Ascending aorta (tissue), 2 donors: ENCODE measurements at regions not wholly inside any gene's neighbourhood (a gene's known extent, or its start where the extent isn't known, plus 50 kb on each side); places are given as distances from the start of the nearest gene placed in this dataset.

Source experiments
- DNase-seq, 2 donors: peaks; one replicate each; pipeline ENCODE4 v3.0.0-alpha.2; 2019; ENCODE audit warnings: low spot score in 2 of 2
- H3K27ac ChIP-seq, 2 donors: fragments of 200-600 bp; sonication (generic); one replicate each; pipeline ENCODE4 v1.5.1; 2016 to 2017; ENCODE audit warnings: mild to moderate bottlenecking in 1 of 2
- H3K27me3 ChIP-seq: fragments of 200-600 bp; sonication (generic); one replicate; pipeline ENCODE4 v1.5.1; 2017
- H3K36me3 ChIP-seq, 2 donors: fragments of 200-600 bp; sonication (generic); one replicate each; pipeline ENCODE4 v1.5.1; 2016
- H3K4me1 ChIP-seq, 2 donors: fragments of 200-600 bp; sonication (generic); one replicate each; pipeline ENCODE4 v1.5.1; 2016 to 2017; ENCODE audit warnings: mild to moderate bottlenecking in 1 of 2
- H3K4me3 ChIP-seq, 2 donors: fragments of 200-600 bp; sonication (generic); one replicate each; pipeline ENCODE4 v1.5.1; 2016 to 2017; ENCODE audit warnings: mild to moderate bottlenecking in 1 of 2
- H3K9me3 ChIP-seq, 2 donors: fragments of 200-600 bp; sonication (generic); one replicate each; pipeline ENCODE4 v1.5.1; 2016
- intact Hi-C: fragments of 100-400 bp; cut with DNase I; formaldehyde crosslinking; loops from one replicate; pipeline ENCODE4 v1.15.1; 2023
- TF ChIP-seq, protein P1 (sequence below), 3 experiments: fragments of 200-600 bp in 2 of 3; fragments of 450-650 bp in 1 of 3; sonication (generic) in 2 of 3; IDR thresholded peaks; one replicate each; pipeline ENCODE4 v1.5.1; 2016 to 2019; ENCODE audit warnings: antibody characterized with exemption in 3 of 3, mild to moderate bottlenecking in 1 of 3, moderate library complexity in 1 of 3

- TF ChIP-seq, protein P1, sequence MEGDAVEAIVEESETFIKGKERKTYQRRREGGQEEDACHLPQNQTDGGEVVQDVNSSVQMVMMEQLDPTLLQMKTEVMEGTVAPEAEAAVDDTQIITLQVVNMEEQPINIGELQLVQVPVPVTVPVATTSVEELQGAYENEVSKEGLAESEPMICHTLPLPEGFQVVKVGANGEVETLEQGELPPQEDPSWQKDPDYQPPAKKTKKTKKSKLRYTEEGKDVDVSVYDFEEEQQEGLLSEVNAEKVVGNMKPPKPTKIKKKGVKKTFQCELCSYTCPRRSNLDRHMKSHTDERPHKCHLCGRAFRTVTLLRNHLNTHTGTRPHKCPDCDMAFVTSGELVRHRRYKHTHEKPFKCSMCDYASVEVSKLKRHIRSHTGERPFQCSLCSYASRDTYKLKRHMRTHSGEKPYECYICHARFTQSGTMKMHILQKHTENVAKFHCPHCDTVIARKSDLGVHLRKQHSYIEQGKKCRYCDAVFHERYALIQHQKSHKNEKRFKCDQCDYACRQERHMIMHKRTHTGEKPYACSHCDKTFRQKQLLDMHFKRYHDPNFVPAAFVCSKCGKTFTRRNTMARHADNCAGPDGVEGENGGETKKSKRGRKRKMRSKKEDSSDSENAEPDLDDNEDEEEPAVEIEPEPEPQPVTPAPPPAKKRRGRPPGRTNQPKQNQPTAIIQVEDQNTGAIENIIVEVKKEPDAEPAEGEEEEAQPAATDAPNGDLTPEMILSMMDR (IDR thresholded peaks at IDR 0.05), result no peak
- Histone ChIP-seq H3K36me3 (no peaks in the 10 kb centered on the region), H3K4me3 (no peak overlapping the region), H3K4me1 (no peaks in the 10 kb centered on the region), H3K9me3 (no peaks in the 10 kb centered on the region), H3K27ac (no peak overlapping the region), H3K27me3 (no peaks in the 10 kb centered on the region)
- DNase-seq, result no peak
- intact Hi-C loops, result no loop called here
Observed at GRCh38 chr4:17376205-17376604, 135.7 kb downstream of the QDPR start.

DNA sequence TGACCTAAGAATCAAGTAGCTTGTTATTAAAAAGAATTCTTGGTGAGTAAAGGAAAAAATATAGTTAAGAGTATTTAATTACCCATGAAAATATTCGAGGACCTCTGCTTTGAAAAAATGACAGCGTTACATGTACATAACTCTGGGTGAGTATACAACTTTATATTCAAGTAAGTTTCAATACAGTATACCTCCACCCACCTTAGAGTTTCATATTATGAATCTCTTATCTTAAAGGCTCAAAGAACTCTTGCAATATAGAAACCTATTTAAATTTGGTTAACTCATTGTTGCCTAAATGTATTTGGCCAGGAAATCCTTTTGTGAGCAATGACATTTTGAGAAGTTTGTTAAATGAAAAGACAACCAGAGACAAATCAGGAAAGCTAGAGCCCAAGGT lies 138.2 kb downstream of the QDPR start:
- intact Hi-C loops, result no loop called here
- Histone ChIP-seq H3K27ac (no peak overlapping the region), H3K27me3 (no peaks in the 10 kb centered on the region), H3K4me3 (no peak overlapping the region), H3K9me3 (no peaks in the 10 kb centered on the region), H3K4me1 (no peaks in the 10 kb centered on the region), H3K36me3 (no peaks in the 10 kb centered on the region)
- TF ChIP-seq, protein P1 (IDR thresholded peaks at IDR 0.05), result no peak
- no peak for DNase-seq

DNA sequence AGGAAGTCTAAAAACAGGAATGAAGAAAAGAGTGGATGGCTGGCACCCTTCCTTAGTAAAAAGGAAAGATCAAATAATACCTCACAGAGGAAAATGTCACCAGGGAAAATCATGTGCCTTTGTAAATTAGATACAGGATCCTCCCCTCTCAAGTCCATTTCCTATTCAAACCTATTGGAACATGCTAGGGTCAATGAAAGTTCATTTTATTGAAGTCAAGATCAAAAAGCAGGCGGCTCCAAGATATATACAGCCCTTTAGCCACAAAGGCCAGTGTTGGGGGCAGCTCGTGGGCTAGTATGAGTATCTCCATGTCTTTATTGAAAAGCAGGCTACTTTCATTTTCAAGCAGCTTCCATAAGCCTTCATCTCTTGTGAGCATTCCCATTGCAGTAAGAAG lies 141.1 kb downstream of the QDPR start:
- H3K36me3 ChIP-seq, result no peaks in the 10 kb centered on the region
- no peak overlapping the region for H3K4me3 ChIP-seq
- H3K9me3 ChIP-seq, result no peaks in the 10 kb centered on the region
- H3K27ac ChIP-seq, result no peak overlapping the region
- no peak for DNase-seq
- H3K27me3 ChIP-seq, result no peaks in the 10 kb centered on the region
- H3K4me1 ChIP-seq, result no peaks in the 10 kb centered on the region
- intact Hi-C loops, result no loop called here
- TF ChIP-seq, protein P1 (IDR thresholded peaks at IDR 0.05), result no peak

DNA sequence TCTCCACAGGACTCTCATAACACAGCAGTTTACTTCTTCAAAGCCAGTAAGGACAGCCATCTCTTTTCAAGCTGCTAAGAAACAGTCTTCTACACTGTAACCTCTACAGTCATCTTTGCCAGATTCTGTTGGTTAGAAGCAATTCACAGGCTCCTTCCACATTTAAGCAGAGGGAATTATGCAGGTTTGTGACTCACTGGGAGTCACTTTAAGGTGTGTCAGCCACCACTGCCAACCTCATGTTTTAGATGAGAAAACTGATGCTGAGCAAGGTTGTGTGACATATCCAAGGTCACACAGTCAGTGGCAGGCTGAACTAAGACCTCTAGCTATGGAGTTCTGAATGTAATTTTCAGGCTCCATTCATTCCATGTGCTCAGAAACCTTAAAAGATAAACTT lies 143.5 kb downstream of the QDPR start:
- H3K9me3 ChIP-seq, result no peaks in the 10 kb centered on the region
- intact Hi-C loops, result no loop called here
- H3K4me3 ChIP-seq, result no peak overlapping the region
- H3K36me3 ChIP-seq, result no peaks in the 10 kb centered on the region
- no peak for DNase-seq
- TF ChIP-seq, protein P1 (IDR thresholded peaks at IDR 0.05), result no peak
- no peaks in the 10 kb centered on the region for H3K4me1 ChIP-seq
- no peaks in the 10 kb centered on the region for H3K27me3 ChIP-seq
- no peak overlapping the region for H3K27ac ChIP-seq

GRCh38 chr4:17367201-17367600 lies 144.7 kb downstream of the QDPR start:
- TF ChIP-seq, protein P1 (IDR thresholded peaks at IDR 0.05), result no peak
- Histone ChIP-seq H3K9me3 (no peaks in the 10 kb centered on the region), H3K4me1 (no peaks in the 10 kb centered on the region), H3K4me3 (no peak overlapping the region), H3K36me3 (no peaks in the 10 kb centered on the region), H3K27me3 (no peaks in the 10 kb centered on the region), H3K27ac (no peak overlapping the region)
- DNase-seq, result no peak
- intact Hi-C loops, result no loop called here

GRCh38 chr4:17366496-17366895 lies 145.4 kb downstream of the QDPR start:
- no peaks in the 10 kb centered on the region for H3K36me3 ChIP-seq
- H3K4me3 ChIP-seq, result no peak overlapping the region
- no peaks in the 10 kb centered on the region for H3K9me3 ChIP-seq
- TF ChIP-seq, protein P1 (IDR thresholded peaks at IDR 0.05), result no peak
- H3K4me1 ChIP-seq, result no peaks in the 10 kb centered on the region
- intact Hi-C loops, result no loop called here
- no peak overlapping the region for H3K27ac ChIP-seq
- no peak for DNase-seq
- no peaks in the 10 kb centered on the region for H3K27me3 ChIP-seq
